ENCODE measurements at regions not wholly inside any gene's neighbourhood (a gene's known extent, or its start where the extent isn't known, plus 50 kb on each side); places are given as distances from the start of the nearest gene placed in this dataset.
"Not testable (repeated sequence)": the region's sequence is repeated elsewhere in the genome, so short reads cannot be mapped to it uniquely, and the experiment has no call there.

GRCh38 chr20:8990770-8991169 lies 78.1 kb upstream of the PLCB4 start:
- no peak for DNase-seq (ENCODE audit: low read depth)

GRCh38 chr20:8994045-8994444 lies 74.8 kb upstream of the PLCB4 start:
- no peak for DNase-seq (ENCODE audit: low read depth)

GRCh38 chr20:8995761-8996160 lies 73.1 kb upstream of the PLCB4 start:
- DNase-seq (ENCODE audit: low read depth): no peak

GRCh38 chr20:8996817-8997512 lies 71.9 kb upstream of the PLCB4 start:
- no peak for DNase-seq (ENCODE audit: low read depth)

GRCh38 chr20:8997701-8998117 lies 71.2 kb upstream of the PLCB4 start:
- DNase-seq (ENCODE audit: low read depth): no peak

- no peak for DNase-seq (ENCODE audit: low read depth)
These were observed 57.8 kb upstream of the PLCB4 start for GRCh38 chr20:9011121-9011520.

- DNase-seq (ENCODE audit: low read depth): not testable (repeated sequence)
These were observed 53.5 kb upstream of the PLCB4 start for GRCh38 chr20:9015232-9015983.

GRCh38 chr20:9015984-9016324 lies 52.9 kb upstream of the PLCB4 start:
- DNase-seq (ENCODE audit: low read depth): no peak

GRCh38 chr20:9018346-9018745 lies 50.5 kb upstream of the PLCB4 start:
- no peak for DNase-seq (ENCODE audit: low read depth)
